ENCODE measurements at regions not wholly inside any gene's neighbourhood (a gene's known extent, or its start where the extent isn't known, plus 50 kb on each side); places are given as distances from the start of the nearest gene placed in this dataset.
"Not testable (repeated sequence)": the region's sequence is repeated elsewhere in the genome, so short reads cannot be mapped to it uniquely, and the experiment has no call there.

GRCh38 chr1:57612833-57613232, 189.0 kb upstream of the DAB1 start:
- no peak for DNase-seq

DNA sequence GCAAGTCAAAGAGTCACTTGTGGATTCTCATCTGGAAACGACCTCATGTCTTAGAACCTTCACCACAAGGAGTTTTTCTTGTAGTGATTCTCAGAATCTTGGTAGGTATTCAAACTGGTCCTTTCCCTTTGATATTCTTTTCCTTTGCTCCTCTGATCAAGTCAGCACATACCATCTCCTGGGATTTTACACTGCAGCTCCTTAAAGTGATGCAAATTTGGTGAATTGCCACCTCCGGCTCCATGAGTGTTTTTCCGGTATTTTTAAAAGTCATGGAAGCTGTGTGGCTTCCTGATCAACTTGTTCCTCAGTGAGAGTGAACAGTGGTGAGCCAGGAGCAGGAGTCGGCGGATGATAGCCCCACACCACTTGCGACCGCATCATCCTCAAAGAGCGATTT, 182.1 kb upstream of the DAB1 start:
- no peak for DNase-seq

- no peak for DNase-seq
Measured at GRCh38 chr1:57603696-57604095, 179.8 kb upstream of the DAB1 start.

DNA sequence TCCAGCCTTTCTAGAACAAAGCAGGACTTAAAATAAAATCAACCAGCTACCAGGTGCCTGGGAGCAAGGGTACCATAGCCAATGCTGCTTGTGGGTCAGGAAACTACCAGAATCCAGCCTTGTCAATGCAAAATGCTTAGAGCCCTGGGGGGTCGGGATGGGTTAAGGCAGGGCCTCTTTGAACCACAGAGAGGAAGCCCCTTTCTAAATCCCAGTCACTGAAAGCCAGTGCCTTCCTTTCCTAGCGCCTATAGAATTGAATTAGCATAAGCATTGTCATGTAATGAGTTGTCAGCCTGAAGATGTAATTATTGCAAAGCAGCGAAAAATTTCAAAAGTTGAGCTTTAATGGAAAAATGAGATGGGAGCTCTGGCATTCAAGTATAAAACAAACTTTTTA, 176.6 kb upstream of the DAB1 start:
- no peak for DNase-seq

DNA sequence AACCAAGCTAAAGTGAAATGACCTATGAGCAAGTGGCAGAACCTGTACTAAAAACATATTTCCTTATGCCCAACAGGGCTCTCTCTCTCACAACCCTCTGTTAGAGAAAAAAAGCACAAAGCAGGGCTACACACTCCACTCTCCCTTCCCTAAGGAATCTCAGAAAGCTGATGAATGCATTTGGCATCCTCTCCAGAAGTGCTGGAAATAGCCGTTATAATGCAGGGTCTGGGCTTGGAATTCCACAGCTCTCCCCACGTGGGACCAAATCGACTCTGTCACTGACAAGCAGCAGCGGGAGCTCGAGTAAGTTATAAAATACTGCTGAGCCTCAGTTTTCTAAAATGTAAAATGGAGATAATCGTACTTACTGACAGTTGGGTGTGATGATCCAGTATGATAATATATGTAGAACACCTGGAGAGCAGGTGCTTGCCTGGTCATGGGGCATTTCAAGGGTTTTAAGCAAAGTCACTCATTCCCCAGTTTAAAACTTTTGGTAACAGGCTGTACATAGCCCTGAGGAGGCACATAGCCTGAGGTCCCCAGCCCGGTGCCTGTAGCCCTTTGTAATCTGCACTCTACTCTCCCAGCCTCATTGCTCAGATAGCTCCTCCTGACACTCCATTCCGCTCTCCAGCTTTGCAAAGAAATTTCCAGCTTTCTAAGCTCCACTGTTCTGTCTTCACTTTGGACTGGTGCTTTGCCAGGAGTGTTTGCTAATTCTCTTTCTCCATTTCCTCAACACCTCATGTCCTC, 175.6 kb upstream of the DAB1 start:
- DNase-seq, result no peak

- no peak for DNase-seq
Measured at GRCh38 chr1:57597036-57597435, 173.2 kb upstream of the DAB1 start.

- DNase-seq, result no peak
Measured at GRCh38 chr1:57594002-57594401, 170.1 kb upstream of the DAB1 start.

GRCh38 chr1:57591842-57592241, 168.0 kb upstream of the DAB1 start:
- no peak for DNase-seq

DNA sequence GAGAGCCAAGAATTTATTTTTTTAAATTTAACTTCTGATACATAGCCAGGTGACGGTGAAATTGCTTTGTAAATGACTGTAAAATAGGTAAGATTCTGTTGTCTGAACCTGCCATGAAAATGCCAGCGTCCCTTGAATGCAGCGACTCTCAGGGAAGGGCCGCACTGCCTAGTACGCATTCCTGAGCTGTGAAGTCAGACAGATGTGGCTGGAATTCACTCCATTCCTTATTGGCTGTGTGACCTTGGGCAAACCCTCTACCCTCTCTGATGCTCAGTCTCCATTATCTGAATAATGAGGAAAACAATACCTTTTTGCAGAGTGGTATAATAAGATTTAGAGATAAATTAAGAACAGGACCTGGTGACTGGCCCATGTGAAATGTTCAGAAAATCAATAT, 167.1 kb upstream of the DAB1 start:
- no peak for DNase-seq

DNA sequence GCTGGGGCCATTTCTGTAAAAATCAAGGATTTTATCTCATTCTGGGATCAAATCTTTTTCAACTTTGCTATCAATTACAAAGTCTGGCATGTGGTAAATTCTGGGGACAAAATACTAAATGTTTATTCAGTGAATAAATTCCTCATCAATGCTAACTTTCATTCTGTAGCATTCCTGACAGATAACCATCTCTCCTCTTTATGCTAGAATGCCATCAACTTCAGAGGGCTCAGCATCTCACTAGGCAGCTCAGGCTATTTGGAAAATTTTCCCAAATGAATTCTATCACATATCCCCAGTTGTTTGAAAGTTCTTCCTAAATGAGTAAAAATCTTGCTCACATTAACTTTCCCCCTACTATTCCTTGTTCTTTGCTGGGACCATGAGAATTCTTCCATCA, 163.0 kb upstream of the DAB1 start:
- DNase-seq, result no peak

- no peak for DNase-seq
Measured at GRCh38 chr1:57578680-57579079, 154.8 kb upstream of the DAB1 start.

GRCh38 chr1:57578099-57578498, 154.2 kb upstream of the DAB1 start:
- DNase-seq, result no peak

DNA sequence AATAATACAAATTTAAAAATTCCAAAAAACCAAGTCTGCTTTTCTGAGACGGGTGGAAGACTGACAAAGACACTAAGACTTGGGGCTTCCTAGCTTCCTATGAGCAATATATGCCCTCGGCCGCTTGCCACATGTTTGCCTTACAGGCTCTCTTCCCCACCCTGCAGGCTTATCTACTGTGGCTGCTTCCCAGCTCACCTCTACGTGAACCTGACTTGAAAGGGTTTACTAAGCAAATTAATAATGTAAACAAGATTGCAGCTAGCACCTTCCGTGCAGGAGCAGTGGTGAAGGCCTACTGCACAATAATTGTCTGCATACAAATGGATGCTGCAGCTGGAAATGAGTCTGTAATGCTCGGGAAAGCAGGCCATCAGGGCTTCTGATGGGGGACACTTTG, 152.9 kb upstream of the DAB1 start:
- DNase-seq, result no peak

DNA sequence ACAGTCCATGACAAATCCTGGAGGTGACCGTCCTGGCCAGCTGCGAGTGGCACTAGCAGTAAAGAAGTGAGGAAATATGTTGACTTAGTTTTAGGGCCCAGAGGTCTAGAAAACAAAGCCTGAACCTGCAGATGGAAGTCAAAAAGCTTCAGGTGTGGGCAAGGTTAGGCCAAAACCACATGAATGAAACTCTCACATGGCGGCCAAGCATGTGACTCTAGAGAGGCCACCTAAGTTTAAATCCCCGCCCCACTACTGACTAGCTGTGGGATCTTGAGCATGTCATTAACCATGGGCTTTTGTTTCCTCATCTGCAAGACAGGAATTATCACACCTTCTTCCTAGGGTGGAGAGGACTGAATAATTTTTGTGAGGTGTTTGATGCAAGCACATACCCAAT, 148.2 kb upstream of the DAB1 start:
- no peak for DNase-seq

GRCh38 chr1:57558066-57558465, 134.2 kb upstream of the DAB1 start:
- DNase-seq, result not testable (repeated sequence)

- DNase-seq, result no peak
Measured at GRCh38 chr1:57553666-57554065, 129.8 kb upstream of the DAB1 start.

DNA sequence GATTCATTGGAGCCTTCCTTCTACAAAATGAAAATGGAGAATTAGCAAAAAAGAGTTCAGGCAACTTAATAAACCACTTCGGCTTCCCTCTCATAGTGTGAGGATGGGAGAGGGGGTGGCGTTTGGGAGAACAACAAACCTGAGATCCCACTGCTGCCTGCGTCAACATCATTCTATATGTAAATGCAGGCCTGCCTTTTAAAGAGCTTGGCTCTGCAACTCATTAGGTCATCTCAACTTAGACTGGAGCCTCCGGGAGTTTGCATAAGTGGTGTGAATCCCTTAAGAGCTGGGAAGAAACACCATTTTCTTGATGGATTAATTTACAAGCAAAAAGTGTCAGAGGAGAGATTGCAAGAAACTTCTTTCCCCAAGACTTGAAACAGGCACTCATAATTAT, 127.6 kb upstream of the DAB1 start:
- DNase-seq, result no peak

DNA sequence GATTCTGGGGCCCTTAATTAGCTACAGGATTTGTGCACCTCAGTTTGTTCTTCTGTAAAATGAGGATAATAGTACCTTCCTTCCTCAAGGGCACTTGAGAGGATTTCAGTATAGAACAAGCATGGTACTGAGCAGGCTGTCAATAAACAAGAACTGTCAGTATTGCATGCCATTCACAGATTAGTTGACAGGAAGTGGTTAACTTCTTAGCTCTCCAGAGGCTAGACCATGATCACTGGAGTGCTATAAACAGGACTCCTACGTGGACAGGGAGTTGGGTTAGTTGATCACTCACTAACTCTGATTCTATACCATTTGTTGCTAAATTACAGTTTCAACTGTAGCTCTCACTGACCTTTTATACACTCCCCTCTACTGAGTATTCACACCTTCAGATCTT, 126.2 kb upstream of the DAB1 start:
- no peak for DNase-seq

GRCh38 chr1:57549300-57549699, 125.4 kb upstream of the DAB1 start:
- no peak for DNase-seq

GRCh38 chr1:57546549-57547330, 122.9 kb upstream of the DAB1 start:
- no peak for DNase-seq

- no peak for DNase-seq
Measured at GRCh38 chr1:57544345-57544744, 120.5 kb upstream of the DAB1 start.

- DNase-seq, result no peak
Measured at GRCh38 chr1:57536749-57537423, 113.0 kb upstream of the DAB1 start.

GRCh38 chr1:57532299-57532698, 108.4 kb upstream of the DAB1 start:
- no peak for DNase-seq

DNA sequence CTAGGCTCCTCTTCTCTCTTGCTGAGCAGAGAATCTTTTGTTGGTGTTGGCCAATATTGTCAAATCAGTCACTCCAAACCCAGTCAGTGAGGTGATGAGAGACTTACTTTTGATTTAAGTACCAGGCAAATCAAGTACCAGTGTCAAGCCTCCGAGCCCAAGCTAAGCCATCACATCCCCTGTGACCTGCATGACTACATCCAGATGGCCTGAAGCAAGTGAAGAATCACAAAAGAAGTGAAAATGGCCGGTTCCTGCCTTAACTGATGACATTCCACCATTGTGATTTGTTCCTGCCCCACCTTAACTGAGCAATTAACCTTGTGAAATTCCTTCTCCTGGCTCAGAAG, 107.0 kb upstream of the DAB1 start:
- not testable (repeated sequence) for DNase-seq

All from DMS79 (cell line).